Neural cell (in vitro differentiated cells): ENCODE measurements at regions not wholly inside any gene's neighbourhood (a gene's known extent, or its start where the extent isn't known, plus 50 kb on each side); places are given as distances from the start of the nearest gene placed in this dataset.

Experiments used
- H2AFZ ChIP-seq: fragments of 200-600, 300-800 bp; sonication (generic), shearing (Covaris generic); 2 replicates; pipeline ENCODE4 v1.6.0; 2014; ENCODE audit warnings: low read depth, mild to moderate bottlenecking, antibody characterized with exemption, low read length, moderate library complexity
- H3F3A ChIP-seq: fragments of 200-600 bp; shearing (Covaris generic); 2 replicates; pipeline ENCODE4 v1.6.1; 2016; ENCODE audit warnings: mild to moderate bottlenecking, moderate library complexity, mixed read lengths, antibody characterized with exemption, low read length; ENCODE audit not compliant: insufficient read depth, poor library complexity, severe bottlenecking
- H3K27ac ChIP-seq: fragments of 200-600, 300-800 bp; sonication (generic), shearing (Covaris generic); 2 replicates; pipeline ENCODE4 v1.5.1; 2014; ENCODE audit warnings: mild to moderate bottlenecking, low read length, moderate library complexity
- H3K27me3 ChIP-seq: fragments of 300-800, 200-600 bp; sonication (generic), shearing (Covaris generic); 2 replicates; pipeline ENCODE4 v1.6.0; 2014; ENCODE audit warnings: mild to moderate bottlenecking, low read depth, low read length, moderate library complexity; ENCODE audit not compliant: insufficient read depth
- H3K36me3 ChIP-seq: fragments of 300-800, 200-600 bp; sonication (generic), shearing (Covaris generic); 2 replicates; pipeline ENCODE4 v1.5.1; 2014; ENCODE audit warnings: mild to moderate bottlenecking, antibody characterized with exemption, low read length, moderate library complexity; ENCODE audit not compliant: insufficient read depth
- H3K4me2 ChIP-seq: fragments of 300-800, 200-600 bp; sonication (generic), shearing (Covaris generic); 2 replicates; pipeline ENCODE4 v1.6.0; 2014; ENCODE audit warnings: mild to moderate bottlenecking, low read length
- H3K4me3 ChIP-seq: fragments of 300-800, 200-600 bp; sonication (generic), shearing (Covaris generic); 2 replicates; pipeline ENCODE4 v1.5.1; 2014; ENCODE audit warnings: mild to moderate bottlenecking, low read length, moderate library complexity
- H3K79me2 ChIP-seq: fragments of 200-600 bp; shearing (Covaris generic); replicated peaks from 2 replicates; pipeline ENCODE4 v1.6.0; 2014; ENCODE audit warnings: mild to moderate bottlenecking, low read length, moderate library complexity; ENCODE audit not compliant: insufficient read depth
- H3K9ac ChIP-seq: fragments of 300-800, 200-600 bp; sonication (generic), shearing (Covaris generic); 2 replicates; pipeline ENCODE4 v1.6.1; 2016; ENCODE audit warnings: mild to moderate bottlenecking, low read length, mixed read lengths
- H3K9me2 ChIP-seq: fragments of 200-600 bp; shearing (Covaris generic); 2 replicates; pipeline ENCODE4 v1.6.1; 2016; ENCODE audit warnings: mild to moderate bottlenecking, low read length, mixed read lengths; ENCODE audit not compliant: insufficient read depth
- H3K9me3 ChIP-seq: fragments of 200-600, 300-800 bp; sonication (generic), shearing (Covaris generic); 2 replicates; pipeline ENCODE4 v1.6.1; 2016; ENCODE audit warnings: mild to moderate bottlenecking, mixed run types, low read length, moderate library complexity, mixed read lengths
- H4K20me1 ChIP-seq: fragments of 200-600 bp; shearing (Covaris generic); 2 replicates; pipeline ENCODE4 v1.6.1; 2016; ENCODE audit warnings: mild to moderate bottlenecking, mixed run types; ENCODE audit not compliant: insufficient read depth
- EP300 ChIP-seq: fragments of 450-650 bp; conservative IDR thresholded peaks from 2 replicates; pipeline ENCODE4 v1.6.1; 2014; ENCODE audit warnings: antibody characterized with exemption, mild to moderate bottlenecking, moderate library complexity; ENCODE audit not compliant: poor library complexity, severe bottlenecking
- EZH2 ChIP-seq: fragments of 200-600, 300-800 bp; shearing (Covaris generic), sonication (generic); IDR thresholded peaks from 2 replicates; pipeline ENCODE4 v1.6.1; 2014; ENCODE audit warnings: antibody characterized with exemption, low read length, borderline replicate concordance, mild to moderate bottlenecking; ENCODE audit not compliant: insufficient read depth, poor library complexity, severe bottlenecking
- MXI1 ChIP-seq: fragments of 450-650 bp; conservative IDR thresholded peaks from 2 replicates; pipeline ENCODE4 v1.6.1; 2014; ENCODE audit warnings: antibody characterized with exemption, mild to moderate bottlenecking; ENCODE audit not compliant: poor library complexity, severe bottlenecking
- POLR2AphosphoS5 ChIP-seq: IDR thresholded peaks from 2 replicates; pipeline ENCODE4 v1.6.1; 2012
- RAD21 ChIP-seq: fragments of 450-650 bp; conservative IDR thresholded peaks from 2 replicates; pipeline ENCODE4 v1.6.1; 2014; ENCODE audit warnings: antibody characterized with exemption, mild to moderate bottlenecking, moderate library complexity
- SMC3 ChIP-seq: fragments of 450-650 bp; conservative IDR thresholded peaks from 2 replicates; pipeline ENCODE4 v1.6.1; 2014; ENCODE audit warnings: antibody characterized with exemption, mild to moderate bottlenecking, moderate library complexity; ENCODE audit not compliant: poor library complexity
- TAF1 ChIP-seq: IDR thresholded peaks from 2 replicates; pipeline ENCODE4 v1.6.1; 2012; ENCODE audit warnings: low read depth
- TF ChIP-seq, protein P1 (sequence below): IDR thresholded peaks from 2 replicates; pipeline ENCODE4 v1.6.1; 2012; ENCODE audit warnings: borderline replicate concordance
- TF ChIP-seq, protein P2 (sequence below): fragments of 450-650 bp; IDR thresholded peaks from 2 replicates; pipeline ENCODE4 v1.5.1; 2014; ENCODE audit warnings: antibody characterized with exemption, mild to moderate bottlenecking, moderate library complexity; ENCODE audit not compliant: poor library complexity, severe bottlenecking

GRCh38 chr4:180560896-180561295 lies 1682.3 kb upstream of the TENM3 start:
- Histone ChIP-seq H3K9me3 (no peaks in the 10 kb centered on the region), H2AFZ (no peak overlapping the region), H3K27me3 (no peaks in the 10 kb centered on the region), H3K9me2 (no peaks in the 10 kb centered on the region), H3K27ac (no peak overlapping the region), H3K36me3 (no peaks in the 10 kb centered on the region), H3K9ac (no peak overlapping the region), H3F3A (no peaks in the 10 kb centered on the region), H3K4me3 (no peak overlapping the region), H3K4me2 (no peak overlapping the region), H3K79me2 (no peaks in the 10 kb centered on the region), H4K20me1 (no peaks in the 10 kb centered on the region)
- TF ChIP-seq, protein P1, sequence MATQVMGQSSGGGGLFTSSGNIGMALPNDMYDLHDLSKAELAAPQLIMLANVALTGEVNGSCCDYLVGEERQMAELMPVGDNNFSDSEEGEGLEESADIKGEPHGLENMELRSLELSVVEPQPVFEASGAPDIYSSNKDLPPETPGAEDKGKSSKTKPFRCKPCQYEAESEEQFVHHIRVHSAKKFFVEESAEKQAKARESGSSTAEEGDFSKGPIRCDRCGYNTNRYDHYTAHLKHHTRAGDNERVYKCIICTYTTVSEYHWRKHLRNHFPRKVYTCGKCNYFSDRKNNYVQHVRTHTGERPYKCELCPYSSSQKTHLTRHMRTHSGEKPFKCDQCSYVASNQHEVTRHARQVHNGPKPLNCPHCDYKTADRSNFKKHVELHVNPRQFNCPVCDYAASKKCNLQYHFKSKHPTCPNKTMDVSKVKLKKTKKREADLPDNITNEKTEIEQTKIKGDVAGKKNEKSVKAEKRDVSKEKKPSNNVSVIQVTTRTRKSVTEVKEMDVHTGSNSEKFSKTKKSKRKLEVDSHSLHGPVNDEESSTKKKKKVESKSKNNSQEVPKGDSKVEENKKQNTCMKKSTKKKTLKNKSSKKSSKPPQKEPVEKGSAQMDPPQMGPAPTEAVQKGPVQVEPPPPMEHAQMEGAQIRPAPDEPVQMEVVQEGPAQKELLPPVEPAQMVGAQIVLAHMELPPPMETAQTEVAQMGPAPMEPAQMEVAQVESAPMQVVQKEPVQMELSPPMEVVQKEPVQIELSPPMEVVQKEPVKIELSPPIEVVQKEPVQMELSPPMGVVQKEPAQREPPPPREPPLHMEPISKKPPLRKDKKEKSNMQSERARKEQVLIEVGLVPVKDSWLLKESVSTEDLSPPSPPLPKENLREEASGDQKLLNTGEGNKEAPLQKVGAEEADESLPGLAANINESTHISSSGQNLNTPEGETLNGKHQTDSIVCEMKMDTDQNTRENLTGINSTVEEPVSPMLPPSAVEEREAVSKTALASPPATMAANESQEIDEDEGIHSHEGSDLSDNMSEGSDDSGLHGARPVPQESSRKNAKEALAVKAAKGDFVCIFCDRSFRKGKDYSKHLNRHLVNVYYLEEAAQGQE = no peak
- TF ChIP-seq EP300 = no peak
- TF ChIP-seq TAF1 = no peak
- no peak for TF ChIP-seq EZH2
- no peak for TF ChIP-seq POLR2AphosphoS5
- TF ChIP-seq RAD21 = no peak
- no peak for TF ChIP-seq SMC3
- TF ChIP-seq, protein P2, sequence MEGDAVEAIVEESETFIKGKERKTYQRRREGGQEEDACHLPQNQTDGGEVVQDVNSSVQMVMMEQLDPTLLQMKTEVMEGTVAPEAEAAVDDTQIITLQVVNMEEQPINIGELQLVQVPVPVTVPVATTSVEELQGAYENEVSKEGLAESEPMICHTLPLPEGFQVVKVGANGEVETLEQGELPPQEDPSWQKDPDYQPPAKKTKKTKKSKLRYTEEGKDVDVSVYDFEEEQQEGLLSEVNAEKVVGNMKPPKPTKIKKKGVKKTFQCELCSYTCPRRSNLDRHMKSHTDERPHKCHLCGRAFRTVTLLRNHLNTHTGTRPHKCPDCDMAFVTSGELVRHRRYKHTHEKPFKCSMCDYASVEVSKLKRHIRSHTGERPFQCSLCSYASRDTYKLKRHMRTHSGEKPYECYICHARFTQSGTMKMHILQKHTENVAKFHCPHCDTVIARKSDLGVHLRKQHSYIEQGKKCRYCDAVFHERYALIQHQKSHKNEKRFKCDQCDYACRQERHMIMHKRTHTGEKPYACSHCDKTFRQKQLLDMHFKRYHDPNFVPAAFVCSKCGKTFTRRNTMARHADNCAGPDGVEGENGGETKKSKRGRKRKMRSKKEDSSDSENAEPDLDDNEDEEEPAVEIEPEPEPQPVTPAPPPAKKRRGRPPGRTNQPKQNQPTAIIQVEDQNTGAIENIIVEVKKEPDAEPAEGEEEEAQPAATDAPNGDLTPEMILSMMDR = no peak
- no peak for TF ChIP-seq MXI1

DNA sequence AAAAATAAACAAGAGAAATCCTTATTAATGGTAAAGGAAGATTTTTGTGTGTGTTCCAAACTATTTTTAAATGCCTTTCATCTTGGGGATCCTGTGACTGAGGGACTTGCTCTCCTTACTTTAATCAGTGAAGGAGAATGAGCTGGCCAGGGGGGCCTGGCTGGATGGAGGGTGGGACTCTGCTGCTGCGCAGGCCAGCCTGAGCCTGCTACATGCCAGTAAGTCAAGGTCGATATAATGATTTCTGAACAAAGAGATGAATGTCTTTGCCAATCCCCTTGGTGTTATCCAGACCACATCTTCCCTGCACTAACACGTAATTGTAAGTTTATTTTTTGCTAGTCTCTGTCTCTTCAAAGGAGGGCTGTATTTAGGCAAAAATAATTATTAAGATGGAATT lies 1679.2 kb upstream of the TENM3 start:
- Histone ChIP-seq H3F3A (no peaks in the 10 kb centered on the region), H3K79me2 (no peaks in the 10 kb centered on the region), H3K9me2 (no peaks in the 10 kb centered on the region), H3K4me2 (no peak overlapping the region), H3K36me3 (no peaks in the 10 kb centered on the region), H3K9me3 (no peaks in the 10 kb centered on the region), H4K20me1 (no peaks in the 10 kb centered on the region), H3K27me3 (no peaks in the 10 kb centered on the region), H3K4me3 (no peak overlapping the region), H2AFZ (no peak overlapping the region), H3K27ac (no peak overlapping the region), H3K9ac (no peak overlapping the region)
- no peak for TF ChIP-seq RAD21
- no peak for TF ChIP-seq MXI1
- TF ChIP-seq EZH2 = no peak
- TF ChIP-seq, protein P2 = no peak
- TF ChIP-seq, protein P1 = no peak
- TF ChIP-seq SMC3 = no peak
- no peak for TF ChIP-seq EP300
